GM21515 (cell line): ENCODE measurements at regions not wholly inside any gene's neighbourhood (a gene's known extent, or its start where the extent isn't known, plus 50 kb on each side); places are given as distances from the start of the nearest gene placed in this dataset.
A peak's percentile ranks its signal among the peaks of the same experiment; 100 is the strongest.

ENCODE experiments used
- ATAC-seq: cut with Tn5 transposase; IDR thresholded peaks from one replicate; pipeline ENCODE4 v1.9.1; 2021; ENCODE audit not compliant: unreplicated experiment

DNA sequence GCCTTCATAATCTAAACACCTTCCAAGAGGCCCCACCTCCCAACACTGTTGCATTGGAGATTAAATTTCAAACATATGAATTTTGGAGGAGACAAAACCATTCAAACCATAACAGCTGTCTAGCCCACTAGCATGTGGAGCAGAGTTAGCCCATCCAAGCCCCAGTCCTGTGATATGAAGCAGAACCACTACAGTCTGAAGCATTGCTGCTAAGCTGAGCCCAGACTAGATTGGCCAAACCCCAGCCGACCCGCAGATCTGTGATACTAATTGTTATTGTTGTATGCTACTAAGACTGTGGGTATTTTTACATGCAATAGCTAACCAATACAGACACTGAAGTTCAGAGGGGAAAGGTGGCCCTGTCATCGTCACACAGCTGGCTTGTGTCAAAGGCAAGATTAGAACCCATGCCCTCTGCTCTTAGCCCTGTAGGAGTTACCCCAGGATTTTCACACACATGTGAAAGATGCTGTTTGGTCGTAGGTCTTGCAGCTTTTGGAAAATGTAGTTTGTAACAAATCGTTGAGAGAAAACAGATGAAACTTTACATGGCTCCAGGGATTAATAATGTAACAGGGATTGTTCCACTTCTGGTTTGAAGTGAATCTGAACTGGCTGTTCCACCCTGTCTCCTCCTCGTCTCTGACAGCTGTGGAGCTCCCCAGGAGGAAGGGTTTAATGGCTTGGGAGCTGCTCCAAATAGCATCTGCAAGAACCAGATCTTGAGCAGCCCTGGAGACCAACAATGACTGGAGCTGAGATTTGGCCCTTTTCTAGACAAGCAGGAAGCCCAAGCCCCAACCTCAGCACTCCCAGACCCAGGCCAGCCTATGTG is 517.5 kb downstream of the MID1IP1 start:
- no peak for ATAC-seq

DNA sequence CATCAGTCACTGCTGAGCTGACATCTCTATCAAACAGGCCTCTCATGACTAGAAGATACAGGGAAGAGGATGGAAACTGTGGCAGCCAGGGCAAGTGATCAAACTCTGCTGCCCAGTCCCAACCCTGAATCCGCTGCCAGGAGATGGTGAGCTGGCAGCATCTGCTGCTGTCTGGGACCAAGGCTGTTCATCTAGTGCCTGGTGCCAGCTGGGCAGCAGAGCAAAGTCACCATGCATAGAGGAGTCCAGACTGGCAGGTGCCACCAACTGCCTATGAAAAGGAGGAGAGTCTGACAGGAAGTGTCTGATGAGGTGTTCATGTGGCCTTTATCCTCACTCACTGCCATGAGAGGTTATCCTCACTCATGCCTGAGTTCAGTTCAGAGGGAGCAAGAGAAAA is 518.9 kb downstream of the MID1IP1 start:
- no peak for ATAC-seq

DNA sequence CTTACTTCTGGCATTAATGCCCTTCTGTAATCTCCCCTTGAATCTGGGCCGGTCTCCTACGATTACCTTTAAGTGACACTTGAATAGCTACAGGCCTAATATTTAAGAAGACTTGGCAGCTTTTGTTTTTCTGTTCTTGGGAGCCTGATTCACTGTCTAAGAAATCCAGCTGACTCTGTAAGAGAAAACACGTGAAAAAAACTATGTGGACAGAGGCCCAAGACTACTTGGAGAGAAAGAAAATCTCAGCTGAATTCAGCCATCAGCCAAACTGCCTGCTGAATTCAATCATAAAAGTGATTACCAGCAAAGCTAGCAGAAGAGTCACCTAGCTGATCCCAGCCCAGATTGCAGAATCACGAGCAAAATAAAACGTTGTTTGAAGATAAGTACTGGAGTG is 521.2 kb downstream of the MID1IP1 start:
- no peak for ATAC-seq

DNA sequence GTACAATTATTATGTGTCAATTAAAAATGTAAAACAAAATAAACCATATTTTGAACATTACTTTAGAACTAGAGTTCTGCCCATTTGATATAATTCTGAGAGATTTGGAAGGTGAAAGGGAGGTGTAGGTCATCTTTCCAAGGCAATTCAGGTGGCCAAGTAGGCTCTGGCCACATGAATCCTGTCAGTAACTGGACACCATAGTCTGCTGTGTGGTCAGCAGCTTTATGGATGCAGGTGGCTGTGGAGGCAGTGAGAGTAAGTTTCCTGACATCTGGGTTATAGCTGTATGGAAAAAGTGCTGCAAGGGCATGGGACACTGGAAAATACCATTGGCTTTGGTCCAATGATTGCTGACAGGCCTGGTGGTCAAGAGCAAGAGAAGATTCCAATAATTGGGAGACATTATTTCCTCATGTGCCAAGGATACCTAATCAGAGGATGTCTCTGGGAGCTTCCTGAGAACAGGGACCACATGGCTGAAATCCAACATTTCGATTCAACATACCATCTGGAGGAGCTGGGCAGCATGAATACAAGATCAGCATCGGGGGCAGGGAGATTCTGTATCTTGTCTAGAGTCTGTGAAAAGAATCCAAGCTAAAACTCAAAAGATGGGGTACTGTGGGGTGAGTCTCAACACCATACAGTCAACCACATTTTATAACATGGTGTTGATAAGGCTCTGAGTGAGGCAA is 523.1 kb downstream of the MID1IP1 start:
- ATAC-seq, result no peak

DNA sequence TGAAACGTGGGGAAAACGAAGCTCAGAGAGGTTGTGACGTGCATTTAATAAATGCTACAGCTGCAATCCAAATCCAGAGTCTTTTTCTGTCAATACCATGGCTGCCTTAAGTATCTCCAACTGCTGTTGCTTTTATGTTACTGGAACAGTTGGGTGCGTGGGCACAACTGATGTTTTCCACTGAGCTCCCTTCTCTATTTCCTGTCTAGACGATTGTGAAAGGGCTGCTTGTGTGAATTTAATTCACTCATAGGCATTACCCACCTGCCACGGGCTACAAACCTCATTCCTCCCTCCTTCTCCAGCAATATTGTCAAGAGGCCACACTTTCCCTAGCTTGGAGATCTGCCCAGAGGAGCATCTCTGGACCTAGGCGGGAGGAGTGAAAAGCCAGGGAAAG is 526.0 kb downstream of the MID1IP1 start:
- no peak for ATAC-seq

DNA sequence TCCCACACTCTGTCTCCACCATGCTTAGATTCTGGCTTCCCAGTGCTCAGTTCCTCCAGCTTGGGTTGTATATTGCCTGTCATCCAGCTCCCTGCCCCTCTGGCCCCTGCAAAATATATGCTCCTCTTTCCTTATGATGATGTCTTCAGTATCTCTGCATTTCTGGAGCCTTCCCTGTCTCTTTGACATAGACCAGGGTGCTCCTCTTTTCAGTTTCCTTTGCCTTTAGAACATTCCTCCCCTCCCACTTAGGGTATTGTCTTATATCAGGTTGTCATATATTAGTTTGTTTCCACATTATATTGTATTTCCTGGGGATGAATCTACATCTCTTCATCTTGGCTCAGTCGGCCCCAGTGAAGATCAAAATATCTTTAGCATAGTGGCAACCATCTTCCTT is 526.4 kb downstream of the MID1IP1 start:
- ATAC-seq, result no peak

DNA sequence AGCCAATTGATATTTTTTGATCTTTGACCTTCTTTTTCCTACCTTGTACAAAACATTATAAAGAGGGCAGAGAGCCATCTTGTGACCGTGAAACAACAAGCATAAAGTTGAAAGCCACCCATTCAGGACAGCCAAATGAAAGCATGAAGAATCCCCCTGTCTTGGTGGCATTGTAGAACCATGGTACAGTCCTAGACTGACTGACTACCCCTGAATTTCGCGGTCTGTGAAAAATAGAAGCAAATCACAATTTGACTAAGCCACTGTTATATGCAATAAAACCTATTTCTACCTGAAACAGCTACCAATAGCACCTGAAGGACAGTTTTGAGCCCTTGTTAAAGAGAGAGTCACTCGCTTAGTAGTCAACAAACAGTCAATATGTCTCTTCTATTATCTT is 527.4 kb downstream of the MID1IP1 start:
- ATAC-seq, result no peak

DNA sequence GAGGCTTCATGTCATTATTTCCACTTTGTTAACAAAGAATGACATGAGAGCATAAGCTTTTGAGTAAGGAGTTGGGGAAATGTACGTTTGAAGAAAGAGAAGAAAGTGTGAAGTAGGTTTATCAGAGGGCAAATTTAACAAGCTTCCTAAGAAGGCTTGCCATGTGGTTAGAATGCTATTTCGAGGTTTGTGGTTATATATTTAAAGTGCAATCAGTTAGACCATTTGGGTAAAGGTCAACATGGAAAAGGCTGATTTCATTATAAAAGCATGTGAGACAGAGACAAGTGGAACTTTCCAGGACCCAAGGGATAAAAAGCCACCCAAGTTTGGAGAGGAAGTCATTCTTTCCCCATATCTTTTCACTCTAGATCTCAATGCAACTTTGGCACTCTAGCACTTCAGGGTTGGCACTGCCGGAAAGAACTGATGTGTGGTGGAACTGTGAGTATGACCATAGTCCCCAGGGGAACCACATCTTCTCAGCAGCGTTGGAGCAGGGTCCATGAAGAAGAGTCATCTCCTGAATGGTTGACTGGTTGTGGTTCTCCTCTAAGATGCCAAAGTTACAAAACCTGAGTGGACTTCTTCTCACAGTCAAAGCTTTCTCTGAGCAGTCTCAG is 529.9 kb downstream of the MID1IP1 start:
- ATAC-seq, result no peak

DNA sequence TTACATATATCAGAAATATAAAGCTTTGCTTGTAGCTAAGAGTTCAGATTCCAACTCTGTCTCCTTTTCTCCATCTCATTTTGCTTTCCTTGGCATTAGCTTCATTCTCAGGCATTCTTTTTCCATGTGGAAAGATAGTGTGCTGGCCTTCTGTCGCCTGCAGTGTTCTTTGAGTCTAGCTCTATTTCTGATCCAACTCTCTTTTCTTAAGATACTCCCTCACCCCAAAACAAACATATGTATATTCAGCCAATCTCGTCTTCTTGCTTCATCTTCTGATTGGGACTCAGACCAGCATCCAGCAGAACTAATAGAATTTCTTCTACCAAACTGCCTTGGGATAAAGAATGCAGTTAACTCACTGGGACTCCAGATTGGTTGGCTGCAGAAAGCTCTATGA is 532.2 kb downstream of the MID1IP1 start:
- no peak for ATAC-seq

DNA sequence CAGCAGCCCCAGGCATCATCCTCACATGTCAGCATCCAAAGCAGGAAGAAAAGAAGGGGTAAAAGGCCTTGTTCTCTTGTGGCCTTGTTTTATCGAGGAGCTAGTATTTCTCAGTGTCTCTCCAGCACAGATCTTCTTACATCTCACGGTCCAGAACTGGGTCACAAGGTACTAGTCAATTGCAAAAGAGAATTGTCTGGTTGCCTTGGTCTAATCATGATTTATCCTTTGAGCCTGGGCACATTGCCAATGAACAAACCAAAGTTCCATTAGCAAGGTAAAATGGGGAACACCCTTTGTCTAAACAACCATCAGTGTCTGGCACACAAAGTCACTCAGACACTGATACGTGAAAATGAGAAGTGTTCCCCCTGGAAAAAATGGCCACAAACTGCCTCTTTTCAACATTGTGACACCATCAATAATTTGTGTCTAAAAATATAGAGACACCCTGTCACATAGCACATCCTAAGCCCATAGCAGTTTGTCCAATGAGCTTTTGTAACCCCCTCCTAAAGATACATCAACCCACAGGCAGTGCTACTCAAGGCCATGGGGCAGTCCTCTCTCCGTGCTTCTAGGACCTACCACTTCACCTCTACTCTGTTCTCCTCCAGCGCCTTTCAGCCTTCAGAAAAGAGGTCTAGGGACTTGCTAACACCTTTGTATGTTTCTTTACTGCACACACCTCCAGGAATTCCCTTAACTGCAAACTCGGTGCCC is 534.4 kb downstream of the MID1IP1 start:
- ATAC-seq, result no peak

DNA sequence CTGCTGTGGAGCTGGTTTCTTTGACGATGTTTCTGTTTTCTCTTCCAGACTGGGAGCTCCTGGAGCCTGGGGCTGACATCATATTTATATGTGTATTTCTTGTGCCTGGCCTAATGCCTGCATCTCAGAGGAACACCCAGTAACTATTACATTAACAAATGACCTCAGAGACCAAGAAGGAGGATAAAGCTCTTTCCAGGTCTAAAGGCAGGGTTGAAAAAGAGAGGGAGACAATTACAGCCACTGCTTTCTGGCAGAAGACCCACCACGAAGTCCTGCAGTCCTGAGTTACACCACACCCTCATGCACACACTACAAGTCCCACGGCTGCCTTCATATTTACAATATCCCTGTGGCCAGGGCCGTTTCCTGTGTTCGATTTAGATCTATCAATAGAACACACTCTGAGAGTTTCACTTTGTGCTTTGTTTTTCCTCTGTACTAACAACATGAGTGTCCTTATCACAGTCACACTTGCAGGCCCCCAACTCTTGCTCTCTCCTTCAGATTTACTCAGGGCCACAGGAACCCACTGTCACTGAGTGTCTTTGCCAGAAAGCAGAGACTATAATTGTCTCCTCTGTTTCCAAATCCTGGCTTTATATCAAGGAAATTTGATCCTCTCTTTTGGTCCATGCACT is 535.5 kb downstream of the MID1IP1 start:
- ATAC-seq, result peak; percentile 75

DNA sequence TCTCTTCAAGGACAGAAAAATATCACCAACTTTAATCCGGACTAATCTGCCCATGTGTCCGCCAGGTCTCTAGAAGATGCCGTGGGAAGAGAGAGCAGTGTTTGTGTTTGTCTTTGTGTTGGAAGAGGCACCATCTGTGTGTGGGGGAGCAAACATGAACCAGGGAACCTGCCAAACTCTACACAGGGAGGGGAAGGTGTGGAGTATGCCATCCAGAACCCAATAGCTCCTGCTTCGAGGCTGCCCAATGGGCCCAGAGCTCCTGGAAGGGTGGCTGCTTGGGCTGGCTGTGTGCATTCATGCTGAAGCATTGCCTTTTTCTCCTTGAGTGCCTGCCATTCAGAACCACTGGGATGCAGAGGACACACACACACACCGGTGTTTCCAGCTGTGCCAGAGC is 536.2 kb downstream of the MID1IP1 start:
- no peak for ATAC-seq

DNA sequence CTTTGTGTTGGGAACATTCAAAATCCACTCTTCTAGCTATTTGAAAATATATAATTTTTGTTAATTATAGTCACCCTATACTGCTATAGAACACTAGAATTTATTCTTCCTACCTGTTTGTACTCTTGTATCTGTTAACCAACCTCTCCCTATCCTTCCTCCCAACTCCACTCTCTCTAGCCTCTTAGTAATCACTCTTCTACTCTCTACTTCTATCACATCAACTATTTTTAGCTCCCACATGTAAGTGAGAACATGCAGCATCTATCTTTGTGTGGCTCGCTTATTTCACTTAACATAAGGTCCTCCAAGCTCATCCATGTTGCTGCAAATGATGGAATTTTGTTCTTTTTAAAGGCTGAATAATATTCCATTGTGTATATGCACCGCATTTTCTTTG is 537.3 kb downstream of the MID1IP1 start:
- ATAC-seq, result no peak

DNA sequence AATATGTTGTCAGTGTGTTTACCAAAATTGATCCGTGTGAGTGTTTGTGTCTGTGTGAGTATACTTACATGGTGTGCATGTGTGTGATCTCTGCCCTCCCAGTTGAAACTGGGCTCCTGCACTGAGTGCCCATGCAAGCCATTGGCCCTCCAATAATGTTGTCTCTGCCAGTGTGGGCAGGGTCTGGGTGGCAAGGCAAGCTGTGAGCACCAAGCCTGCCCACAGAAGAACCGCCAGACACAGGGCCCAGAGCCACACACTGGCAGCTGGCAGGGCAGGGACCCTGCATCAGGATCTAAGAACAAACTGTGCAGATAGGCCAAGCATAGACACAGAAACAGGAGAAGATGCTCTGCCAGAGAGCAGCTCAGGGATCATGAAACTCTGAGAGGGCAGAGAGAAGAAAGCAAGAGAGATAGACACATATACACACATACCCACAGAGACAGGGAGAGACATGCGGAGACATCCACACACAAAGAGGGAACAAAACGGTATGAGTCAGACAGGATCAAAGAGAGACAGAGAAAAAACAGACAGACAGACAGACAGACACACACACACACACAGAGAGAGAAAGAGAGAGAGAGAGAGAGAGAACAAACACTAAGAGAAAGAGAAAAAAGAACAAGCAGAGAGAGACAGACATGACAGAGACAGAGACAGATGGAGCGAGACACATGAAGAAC is 555.0 kb downstream of the MID1IP1 start:
- no peak for ATAC-seq

DNA sequence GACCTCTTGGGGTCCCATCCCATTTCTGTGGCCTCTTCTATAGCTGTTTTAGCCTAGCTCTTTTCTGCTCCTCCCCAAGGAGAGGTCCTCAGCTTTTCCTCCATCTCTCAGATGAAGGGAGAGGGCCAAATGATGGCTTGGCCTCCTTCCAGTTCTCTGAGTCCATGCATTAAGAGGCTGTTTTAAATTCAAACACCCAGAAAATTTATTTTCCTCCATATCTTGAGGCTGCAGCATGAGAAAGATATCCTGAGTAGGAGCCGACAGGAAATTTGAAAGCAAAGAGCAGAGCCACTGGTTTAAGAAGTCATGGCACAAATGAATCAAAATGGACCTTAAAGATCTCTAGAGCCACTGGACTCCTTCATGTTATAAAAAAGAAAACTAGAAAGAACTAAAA is 558.8 kb downstream of the MID1IP1 start:
- ATAC-seq, result no peak

DNA sequence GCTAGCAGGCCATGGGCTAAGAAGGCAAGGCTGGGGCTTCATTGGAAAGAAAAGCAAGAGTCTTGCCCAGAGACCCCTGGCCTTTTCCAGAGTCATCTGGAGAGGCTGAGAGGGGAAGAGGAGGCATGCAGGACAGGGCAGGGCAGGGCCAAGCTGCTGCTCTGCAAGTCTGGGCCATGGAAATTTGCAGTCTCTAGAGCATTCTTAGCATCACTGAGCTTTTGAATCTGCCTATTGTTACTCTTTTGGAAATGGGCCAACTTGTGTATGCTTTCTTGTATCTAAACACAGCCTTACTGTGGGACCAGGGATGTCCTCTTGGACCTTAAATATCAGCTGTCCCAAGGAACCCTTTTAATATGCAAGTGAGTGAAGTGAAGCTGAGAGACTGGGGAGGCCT is 560.5 kb downstream of the MID1IP1 start:
- ATAC-seq, result no peak

DNA sequence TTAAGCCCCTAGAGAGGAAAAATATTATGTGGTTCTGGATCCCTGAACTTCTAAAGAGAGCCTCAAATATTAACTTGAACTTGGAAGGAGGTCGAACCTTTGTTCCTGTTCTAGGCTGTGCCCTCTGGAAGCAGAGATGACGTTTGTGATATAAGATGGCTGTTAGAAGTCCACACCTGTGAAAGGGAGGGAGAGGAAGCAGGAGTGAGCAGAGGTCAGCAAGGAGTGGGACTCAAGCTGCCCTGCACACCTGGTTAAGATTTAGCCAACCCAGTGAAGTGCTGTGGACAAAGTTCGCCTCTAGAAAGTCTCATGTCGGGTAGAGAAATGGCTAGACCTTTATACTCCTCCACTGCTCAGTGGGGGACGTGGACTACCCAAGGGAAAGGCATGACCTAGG is 566.2 kb downstream of the MID1IP1 start:
- no peak for ATAC-seq

DNA sequence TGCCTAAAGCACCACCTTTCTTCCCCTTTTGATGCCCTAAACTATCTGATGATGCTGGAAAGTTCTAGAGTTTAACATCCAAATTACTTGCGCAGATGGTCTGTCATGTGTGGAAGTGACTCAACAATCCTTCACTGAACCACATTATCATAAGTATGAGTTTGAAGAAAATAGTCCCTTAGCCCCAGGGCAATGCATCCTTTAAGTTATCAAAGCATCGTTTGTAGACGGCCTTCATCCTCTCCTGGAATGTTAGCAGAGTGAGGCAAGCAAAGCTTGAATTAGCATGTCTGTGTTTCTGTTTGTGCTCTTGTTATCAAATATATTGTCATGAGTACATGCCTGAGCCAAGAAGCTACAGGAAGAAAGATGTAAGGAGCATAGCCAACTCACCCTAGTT is 570.9 kb downstream of the MID1IP1 start:
- ATAC-seq, result no peak

DNA sequence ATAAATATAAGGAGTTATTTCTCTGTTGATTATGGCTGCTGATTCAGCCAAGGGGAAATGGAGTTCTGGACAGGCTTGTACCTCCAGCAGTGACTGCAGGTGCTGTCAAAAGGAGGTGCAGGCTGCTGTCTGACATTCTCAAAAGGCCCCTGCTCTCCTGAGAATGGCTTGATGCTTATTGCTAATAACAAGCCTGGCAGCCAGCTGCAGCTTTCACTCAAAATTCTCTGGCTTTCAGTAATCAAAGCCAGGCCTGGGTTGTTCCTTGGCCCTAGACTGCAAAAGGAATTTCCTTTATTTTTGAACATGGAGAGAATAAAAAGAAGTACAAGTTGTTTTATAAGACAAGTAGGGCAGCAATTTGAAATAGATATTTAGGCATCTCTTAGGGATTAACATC is 575.9 kb downstream of the MID1IP1 start:
- ATAC-seq, result no peak

DNA sequence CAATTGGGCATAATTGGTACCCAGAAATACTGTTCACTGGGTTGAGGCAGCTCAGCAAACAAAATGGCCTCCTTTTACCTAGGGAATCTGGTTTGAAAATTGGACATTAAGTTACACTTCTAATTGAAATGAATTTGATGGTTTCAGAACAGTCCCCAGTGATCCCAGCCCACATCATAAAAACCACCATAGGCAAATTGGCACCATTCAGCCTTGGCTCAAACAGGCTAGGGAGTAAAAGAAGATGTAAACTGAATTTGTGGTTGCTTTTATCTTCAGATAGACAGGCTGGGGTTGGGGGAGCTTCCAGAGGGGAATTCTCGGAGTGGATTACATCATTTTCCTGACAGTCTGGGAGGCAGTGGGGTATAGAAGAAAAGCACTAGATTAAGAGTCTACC is 576.5 kb downstream of the MID1IP1 start:
- no peak for ATAC-seq
